WTC11 (cell line): ENCODE measurements at regions not wholly inside any gene's neighbourhood (a gene's known extent, or its start where the extent isn't known, plus 50 kb on each side); places are given as distances from the start of the nearest gene placed in this dataset.

Experiments used
- ATAC-seq: fragments of 200-7000 bp; cut with Tn5 transposase; 2 replicates; pipeline ENCODE4 v1.10.0; 2021; ENCODE audit warnings: mild to moderate bottlenecking, moderate library complexity
- CTCF ChIA-PET: fragments of 300-600 bp; sonication (Branson Sonifier 250); formaldehyde crosslinking; loops from one replicate; lab custom pipeline; 2021; ENCODE audit warnings: antibody characterized with exemption; lab: Charles Lee
- POLR2A ChIA-PET: fragments of 350-600 bp; sonication (Branson Sonifier 250); formaldehyde crosslinking; loops from one replicate; lab custom pipeline; 2021; ENCODE audit warnings: antibody characterized with exemption; lab: Charles Lee
- DNase-seq: peaks from one replicate; pipeline ENCODE4 v3.0.0; 2021; ENCODE audit warnings: low spot score
- H3K27ac Mint-ChIP-seq: 2 replicates; pipeline ENCODE4 v1.8.0; 2021; ENCODE audit warnings: mixed read lengths
- H3K27me3 Mint-ChIP-seq: 2 replicates; pipeline ENCODE4 v1.8.0; 2021; ENCODE audit warnings: low read depth, mild to moderate bottlenecking, moderate library complexity, mixed read lengths
- H3K36me3 Mint-ChIP-seq: 2 replicates; pipeline ENCODE4 v1.8.0; 2021; ENCODE audit warnings: mixed read lengths
- H3K4me1 Mint-ChIP-seq: 2 replicates; pipeline ENCODE4 v1.8.0; 2022; ENCODE audit warnings: mixed read lengths
- H3K4me3 Mint-ChIP-seq: 2 replicates; pipeline ENCODE4 v1.8.0; 2021; ENCODE audit warnings: mild to moderate bottlenecking, moderate library complexity, mixed read lengths
- H3K9me3 Mint-ChIP-seq: 2 replicates; pipeline ENCODE4 v1.8.0; 2021; ENCODE audit warnings: mixed read lengths
- CBFB ChIP-seq: sonication (generic); formaldehyde crosslinking; IDR thresholded peaks from 2 replicates; pipeline ENCODE4 v1.8.1; 2022; ENCODE audit warnings: mild to moderate bottlenecking, low read depth, missing genetic modification reagents
- ELF4 ChIP-seq: sonication (generic); formaldehyde crosslinking; IDR thresholded peaks from 2 replicates; pipeline ENCODE4 v1.8.1; 2022; ENCODE audit warnings: low read depth, mild to moderate bottlenecking, moderate library complexity, missing genetic modification reagents
- ESRRA ChIP-seq: sonication (generic); formaldehyde crosslinking; IDR thresholded peaks from 2 replicates; pipeline ENCODE4 v1.8.1; 2022; ENCODE audit warnings: mild to moderate bottlenecking, missing genetic modification reagents, borderline replicate concordance
- ETV6 ChIP-seq: sonication (generic); formaldehyde crosslinking; IDR thresholded peaks from 2 replicates; pipeline ENCODE4 v1.8.1; 2022; ENCODE audit warnings: mild to moderate bottlenecking, missing genetic modification reagents
- GTF2I ChIP-seq: fragments of 250-450 bp; sonication (Bioruptor Pico); conservative IDR thresholded peaks from 2 replicates; pipeline ENCODE4 v1.4.0; 2021; ENCODE audit warnings: mild to moderate bottlenecking
- HMGA2 ChIP-seq: fragments of 250-450 bp; sonication (Bioruptor Pico); IDR thresholded peaks from 2 replicates; pipeline ENCODE4 v1.4.0; 2021; ENCODE audit warnings: mild to moderate bottlenecking, moderate library complexity
- JUN ChIP-seq: sonication (generic); formaldehyde crosslinking; IDR thresholded peaks from 2 replicates; pipeline ENCODE4 v1.8.0; 2023; ENCODE audit warnings: mild to moderate bottlenecking, missing genetic modification reagents
- NR1H2 ChIP-seq: sonication (generic); formaldehyde crosslinking; IDR thresholded peaks from 2 replicates; pipeline ENCODE4 v1.9.0; 2021; ENCODE audit warnings: mild to moderate bottlenecking, moderate library complexity, missing genetic modification reagents
- OVOL2 ChIP-seq: fragments of 250-450 bp; sonication (Bioruptor Pico); IDR thresholded peaks from 2 replicates; pipeline ENCODE4 v1.9.0; 2021; ENCODE audit warnings: mild to moderate bottlenecking, borderline replicate concordance
- PRRX2 ChIP-seq: fragments of 250-450 bp; sonication (Bioruptor Pico); IDR thresholded peaks from 2 replicates; pipeline ENCODE4 v1.8.0; 2021; ENCODE audit warnings: mild to moderate bottlenecking
- RORB ChIP-seq: fragments of 250-450 bp; sonication (Bioruptor Pico); IDR thresholded peaks from 2 replicates; pipeline ENCODE4 v1.9.0; 2021; ENCODE audit warnings: mild to moderate bottlenecking
- SMAD4 ChIP-seq: sonication (generic); formaldehyde crosslinking; IDR thresholded peaks from 2 replicates; pipeline ENCODE4 v1.8.0; 2022; ENCODE audit warnings: mild to moderate bottlenecking, missing genetic modification reagents
- ZNF138 ChIP-seq: sonication (generic); formaldehyde crosslinking; conservative IDR thresholded peaks from 2 replicates; pipeline ENCODE4 v1.8.1; 2022; ENCODE audit warnings: mild to moderate bottlenecking, moderate library complexity, missing genetic modification reagents
- ZNF317 ChIP-seq: sonication (generic); formaldehyde crosslinking; IDR thresholded peaks from 2 replicates; pipeline ENCODE4 v1.8.1; 2023; ENCODE audit warnings: low read depth, mild to moderate bottlenecking, moderate library complexity, missing genetic modification reagents, borderline replicate concordance
- ZNF416 ChIP-seq: fragments of 250-450 bp; sonication (Bioruptor Pico); IDR thresholded peaks from 2 replicates; pipeline ENCODE4 v1.9.0; 2021; ENCODE audit warnings: mild to moderate bottlenecking, inconsistent platforms
- TF ChIP-seq, protein P1 (sequence below): sonication (generic); formaldehyde crosslinking; IDR thresholded peaks from 2 replicates; pipeline ENCODE4 v1.8.1; 2022; ENCODE audit warnings: mild to moderate bottlenecking, missing genetic modification reagents, moderate library complexity, borderline replicate concordance
- TF ChIP-seq, protein P2 (sequence below): fragments of 250-450 bp; sonication (Bioruptor Pico); IDR thresholded peaks from 2 replicates; pipeline ENCODE4 v1.9.0; 2021; ENCODE audit warnings: moderate library complexity, mild to moderate bottlenecking, inconsistent platforms, borderline replicate concordance
- TF ChIP-seq, protein P3 (sequence below): sonication (generic); formaldehyde crosslinking; IDR thresholded peaks from 2 replicates; pipeline ENCODE4 v1.8.1; 2022; ENCODE audit warnings: low read depth, mild to moderate bottlenecking, moderate library complexity, missing genetic modification reagents, borderline replicate concordance
- TF ChIP-seq, protein P4 (sequence below): sonication (generic); formaldehyde crosslinking; conservative IDR thresholded peaks from 2 replicates; pipeline ENCODE4 v1.8.1; 2023; ENCODE audit warnings: mild to moderate bottlenecking, low read depth, missing genetic modification reagents, moderate library complexity
- TF ChIP-seq, protein P5 (sequence below): sonication (generic); formaldehyde crosslinking; IDR thresholded peaks from 2 replicates; pipeline ENCODE4 v1.8.0; 2022; ENCODE audit warnings: mild to moderate bottlenecking, missing genetic modification reagents
- TF ChIP-seq, protein P6 (sequence below): sonication (generic); formaldehyde crosslinking; IDR thresholded peaks from 2 replicates; pipeline ENCODE4 v1.8.1; 2022; ENCODE audit warnings: low read depth, missing genetic modification reagents, borderline replicate concordance
- TF ChIP-seq, protein P7 (sequence below): sonication (generic); formaldehyde crosslinking; IDR thresholded peaks from 2 replicates; pipeline ENCODE4 v1.8.1; 2023; ENCODE audit warnings: mild to moderate bottlenecking, missing genetic modification reagents, moderate library complexity
- TF ChIP-seq, protein P8 (sequence below): sonication (generic); formaldehyde crosslinking; IDR thresholded peaks from 2 replicates; pipeline ENCODE4 v1.8.1; 2022; ENCODE audit warnings: missing genetic modification reagents, borderline replicate concordance

DNA sequence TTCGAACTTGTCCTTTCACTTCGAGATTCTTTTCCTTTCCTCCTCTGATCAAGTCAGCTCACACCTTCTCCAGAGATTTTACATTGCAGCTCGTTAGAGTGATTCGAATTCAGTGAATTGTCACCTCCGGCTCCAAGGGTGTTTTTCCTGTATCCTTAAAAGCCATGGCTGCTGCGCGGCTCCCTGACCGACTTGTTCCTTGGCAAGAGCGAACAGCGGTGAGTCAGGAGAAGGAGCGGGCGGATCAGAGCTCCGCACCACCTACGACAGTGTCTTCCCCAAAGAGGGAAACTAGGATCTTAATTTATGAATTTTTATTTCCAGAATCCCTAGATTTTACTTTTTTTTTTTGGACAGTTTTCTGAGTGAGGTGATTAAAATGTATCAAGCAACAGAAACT, 204.4 kb upstream of the ADGRL2 start:
- CTCF ChIA-PET, result no interaction called here
- no peak overlapping the region for H3K27ac Mint-ChIP-seq
- H3K4me3 Mint-ChIP-seq, result no peak overlapping the region
- TF ChIP-seq, protein P1, sequence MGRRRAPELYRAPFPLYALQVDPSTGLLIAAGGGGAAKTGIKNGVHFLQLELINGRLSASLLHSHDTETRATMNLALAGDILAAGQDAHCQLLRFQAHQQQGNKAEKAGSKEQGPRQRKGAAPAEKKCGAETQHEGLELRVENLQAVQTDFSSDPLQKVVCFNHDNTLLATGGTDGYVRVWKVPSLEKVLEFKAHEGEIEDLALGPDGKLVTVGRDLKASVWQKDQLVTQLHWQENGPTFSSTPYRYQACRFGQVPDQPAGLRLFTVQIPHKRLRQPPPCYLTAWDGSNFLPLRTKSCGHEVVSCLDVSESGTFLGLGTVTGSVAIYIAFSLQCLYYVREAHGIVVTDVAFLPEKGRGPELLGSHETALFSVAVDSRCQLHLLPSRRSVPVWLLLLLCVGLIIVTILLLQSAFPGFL, result no peak
- TF ChIP-seq PRRX2, result no peak
- no peak for TF ChIP-seq CBFB (CRISPR knock-in tag)
- TF ChIP-seq ETV6 (CRISPR knock-in tag), result no peak
- no peak for TF ChIP-seq RORB (CRISPR knock-in tag)
- no peak for TF ChIP-seq ESRRA
- TF ChIP-seq ZNF138, result no peak
- TF ChIP-seq OVOL2 (CRISPR knock-in tag), result no peak
- TF ChIP-seq, protein P2, sequence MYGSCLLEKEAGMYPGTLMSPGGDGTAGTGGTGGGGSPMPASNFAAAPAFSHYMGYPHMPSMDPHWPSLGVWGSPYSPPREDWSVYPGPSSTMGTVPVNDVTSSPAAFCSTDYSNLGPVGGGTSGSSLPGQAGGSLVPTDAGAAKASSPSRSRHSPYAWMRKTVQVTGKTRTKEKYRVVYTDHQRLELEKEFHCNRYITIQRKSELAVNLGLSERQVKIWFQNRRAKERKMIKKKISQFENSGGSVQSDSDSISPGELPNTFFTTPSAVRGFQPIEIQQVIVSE (CRISPR knock-in tag), result no peak
- TF ChIP-seq, protein P3, sequence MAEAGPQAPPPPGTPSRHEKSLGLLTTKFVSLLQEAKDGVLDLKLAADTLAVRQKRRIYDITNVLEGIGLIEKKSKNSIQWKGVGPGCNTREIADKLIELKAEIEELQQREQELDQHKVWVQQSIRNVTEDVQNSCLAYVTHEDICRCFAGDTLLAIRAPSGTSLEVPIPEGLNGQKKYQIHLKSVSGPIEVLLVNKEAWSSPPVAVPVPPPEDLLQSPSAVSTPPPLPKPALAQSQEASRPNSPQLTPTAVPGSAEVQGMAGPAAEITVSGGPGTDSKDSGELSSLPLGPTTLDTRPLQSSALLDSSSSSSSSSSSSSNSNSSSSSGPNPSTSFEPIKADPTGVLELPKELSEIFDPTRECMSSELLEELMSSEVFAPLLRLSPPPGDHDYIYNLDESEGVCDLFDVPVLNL (CRISPR knock-in tag), result no peak
- no peak for TF ChIP-seq NR1H2 (CRISPR knock-in tag)
- TF ChIP-seq, protein P4, sequence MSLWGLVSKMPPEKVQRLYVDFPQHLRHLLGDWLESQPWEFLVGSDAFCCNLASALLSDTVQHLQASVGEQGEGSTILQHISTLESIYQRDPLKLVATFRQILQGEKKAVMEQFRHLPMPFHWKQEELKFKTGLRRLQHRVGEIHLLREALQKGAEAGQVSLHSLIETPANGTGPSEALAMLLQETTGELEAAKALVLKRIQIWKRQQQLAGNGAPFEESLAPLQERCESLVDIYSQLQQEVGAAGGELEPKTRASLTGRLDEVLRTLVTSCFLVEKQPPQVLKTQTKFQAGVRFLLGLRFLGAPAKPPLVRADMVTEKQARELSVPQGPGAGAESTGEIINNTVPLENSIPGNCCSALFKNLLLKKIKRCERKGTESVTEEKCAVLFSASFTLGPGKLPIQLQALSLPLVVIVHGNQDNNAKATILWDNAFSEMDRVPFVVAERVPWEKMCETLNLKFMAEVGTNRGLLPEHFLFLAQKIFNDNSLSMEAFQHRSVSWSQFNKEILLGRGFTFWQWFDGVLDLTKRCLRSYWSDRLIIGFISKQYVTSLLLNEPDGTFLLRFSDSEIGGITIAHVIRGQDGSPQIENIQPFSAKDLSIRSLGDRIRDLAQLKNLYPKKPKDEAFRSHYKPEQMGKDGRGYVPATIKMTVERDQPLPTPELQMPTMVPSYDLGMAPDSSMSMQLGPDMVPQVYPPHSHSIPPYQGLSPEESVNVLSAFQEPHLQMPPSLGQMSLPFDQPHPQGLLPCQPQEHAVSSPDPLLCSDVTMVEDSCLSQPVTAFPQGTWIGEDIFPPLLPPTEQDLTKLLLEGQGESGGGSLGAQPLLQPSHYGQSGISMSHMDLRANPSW, result no peak
- no peak for TF ChIP-seq SMAD4 (CRISPR knock-in tag)
- TF ChIP-seq, protein P5, sequence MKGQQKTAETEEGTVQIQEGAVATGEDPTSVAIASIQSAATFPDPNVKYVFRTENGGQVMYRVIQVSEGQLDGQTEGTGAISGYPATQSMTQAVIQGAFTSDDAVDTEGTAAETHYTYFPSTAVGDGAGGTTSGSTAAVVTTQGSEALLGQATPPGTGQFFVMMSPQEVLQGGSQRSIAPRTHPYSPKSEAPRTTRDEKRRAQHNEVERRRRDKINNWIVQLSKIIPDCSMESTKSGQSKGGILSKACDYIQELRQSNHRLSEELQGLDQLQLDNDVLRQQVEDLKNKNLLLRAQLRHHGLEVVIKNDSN (CRISPR knock-in tag), result no peak
- POLR2A ChIA-PET, result no interaction called here
- ATAC-seq, result no peak
- DNase-seq, result no peak
- H3K36me3 Mint-ChIP-seq, result no peaks in the 10 kb centered on the region
- peaks cover 15% of the 10 kb centered on the region for H3K4me1 Mint-ChIP-seq
- no peaks in the 10 kb centered on the region for H3K27me3 Mint-ChIP-seq
- peaks cover 7% of the 10 kb centered on the region for H3K9me3 Mint-ChIP-seq

DNA sequence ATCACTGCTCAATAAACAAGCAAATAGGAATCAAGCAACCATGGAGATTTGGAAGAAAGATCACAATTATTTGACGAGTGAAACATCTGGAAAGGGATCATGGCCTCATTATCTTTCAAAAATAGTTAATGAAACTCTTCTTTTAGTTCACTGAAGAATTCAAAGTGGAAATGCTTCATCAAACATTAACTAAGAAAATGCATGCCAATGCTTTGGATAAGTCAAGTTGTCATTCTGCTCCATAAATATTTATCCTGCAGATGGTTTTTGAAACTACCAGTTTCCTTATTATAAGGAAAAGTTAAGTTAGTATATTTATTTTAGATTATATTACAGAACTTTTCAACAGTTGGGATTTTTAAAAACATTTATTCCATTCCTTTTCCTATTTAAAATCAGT, 206.5 kb upstream of the ADGRL2 start:
- Mint-ChIP-seq H3K4me1 (peaks cover 15% of the 10 kb centered on the region), H3K9me3 (peaks cover 16% of the 10 kb centered on the region), H3K27me3 (no peaks in the 10 kb centered on the region), H3K4me3 (no peak overlapping the region), H3K36me3 (no peaks in the 10 kb centered on the region), H3K27ac (no peak overlapping the region)
- POLR2A ChIA-PET, result no interaction called here
- no peak for ATAC-seq
- CTCF ChIA-PET, result no interaction called here
- DNase-seq, result no peak
- TF ChIP-seq, protein P6, sequence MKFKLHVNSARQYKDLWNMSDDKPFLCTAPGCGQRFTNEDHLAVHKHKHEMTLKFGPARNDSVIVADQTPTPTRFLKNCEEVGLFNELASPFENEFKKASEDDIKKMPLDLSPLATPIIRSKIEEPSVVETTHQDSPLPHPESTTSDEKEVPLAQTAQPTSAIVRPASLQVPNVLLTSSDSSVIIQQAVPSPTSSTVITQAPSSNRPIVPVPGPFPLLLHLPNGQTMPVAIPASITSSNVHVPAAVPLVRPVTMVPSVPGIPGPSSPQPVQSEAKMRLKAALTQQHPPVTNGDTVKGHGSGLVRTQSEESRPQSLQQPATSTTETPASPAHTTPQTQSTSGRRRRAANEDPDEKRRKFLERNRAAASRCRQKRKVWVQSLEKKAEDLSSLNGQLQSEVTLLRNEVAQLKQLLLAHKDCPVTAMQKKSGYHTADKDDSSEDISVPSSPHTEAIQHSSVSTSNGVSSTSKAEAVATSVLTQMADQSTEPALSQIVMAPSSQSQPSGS (CRISPR knock-in tag), result no peak
- TF ChIP-seq, protein P7, sequence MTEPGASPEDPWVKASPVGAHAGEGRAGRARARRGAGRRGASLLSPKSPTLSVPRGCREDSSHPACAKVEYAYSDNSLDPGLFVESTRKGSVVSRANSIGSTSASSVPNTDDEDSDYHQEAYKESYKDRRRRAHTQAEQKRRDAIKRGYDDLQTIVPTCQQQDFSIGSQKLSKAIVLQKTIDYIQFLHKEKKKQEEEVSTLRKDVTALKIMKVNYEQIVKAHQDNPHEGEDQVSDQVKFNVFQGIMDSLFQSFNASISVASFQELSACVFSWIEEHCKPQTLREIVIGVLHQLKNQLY (CRISPR knock-in tag), result no peak
- TF ChIP-seq ELF4 (no peak), ETV6 (CRISPR knock-in tag) (no peak), ZNF317 (no peak), ZNF416 (CRISPR knock-in tag) (no peak), HMGA2 (CRISPR knock-in tag) (no peak), ESRRA (no peak), GTF2I (no peak), JUN (CRISPR knock-in tag) (no peak)
- TF ChIP-seq, protein P4, result no peak
- TF ChIP-seq, protein P8, sequence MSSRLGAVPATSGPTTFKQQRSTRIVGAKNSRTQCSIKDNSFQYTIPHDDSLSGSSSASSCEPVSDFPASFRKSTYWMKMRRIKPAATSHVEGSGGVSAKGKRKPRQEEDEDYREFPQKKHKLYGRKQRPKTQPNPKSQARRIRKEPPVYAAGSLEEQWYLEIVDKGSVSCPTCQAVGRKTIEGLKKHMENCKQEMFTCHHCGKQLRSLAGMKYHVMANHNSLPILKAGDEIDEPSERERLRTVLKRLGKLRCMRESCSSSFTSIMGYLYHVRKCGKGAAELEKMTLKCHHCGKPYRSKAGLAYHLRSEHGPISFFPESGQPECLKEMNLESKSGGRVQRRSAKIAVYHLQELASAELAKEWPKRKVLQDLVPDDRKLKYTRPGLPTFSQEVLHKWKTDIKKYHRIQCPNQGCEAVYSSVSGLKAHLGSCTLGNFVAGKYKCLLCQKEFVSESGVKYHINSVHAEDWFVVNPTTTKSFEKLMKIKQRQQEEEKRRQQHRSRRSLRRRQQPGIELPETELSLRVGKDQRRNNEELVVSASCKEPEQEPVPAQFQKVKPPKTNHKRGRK (CRISPR knock-in tag), result no peak
